ENCODE measurements at regions not wholly inside any gene's neighbourhood (a gene's known extent, or its start where the extent isn't known, plus 50 kb on each side); places are given as distances from the start of the nearest gene placed in this dataset.

DNA sequence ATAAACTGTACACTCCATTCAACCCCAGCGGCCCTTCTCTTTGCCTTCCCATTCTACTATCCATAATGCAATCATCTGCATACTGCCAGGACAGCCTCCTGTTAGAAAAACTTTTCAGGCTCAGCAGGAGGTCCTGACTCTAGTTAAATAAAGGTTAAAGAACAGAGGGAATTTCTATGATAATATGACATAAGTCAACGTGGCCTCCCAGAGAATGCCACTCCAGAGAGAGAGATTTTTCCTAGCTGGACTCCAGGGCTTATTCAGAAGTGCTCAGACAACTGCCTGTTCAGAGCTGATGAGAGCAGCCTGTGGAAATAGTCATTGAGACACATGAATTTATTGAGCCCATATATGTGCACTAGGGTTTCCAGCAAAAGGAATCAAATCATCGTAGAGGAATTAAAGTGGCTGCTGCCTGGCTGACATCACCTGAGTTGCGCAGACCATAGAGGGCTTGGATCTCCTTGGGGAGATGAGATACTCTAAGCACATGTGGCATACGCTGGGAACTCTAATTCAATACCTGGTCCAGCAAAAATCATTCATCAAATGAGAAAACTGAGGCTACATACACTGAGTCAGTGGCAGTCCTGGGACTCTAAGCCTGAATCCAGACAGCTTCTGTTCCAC, 736.2 kb downstream of the PTPRU start:
- Mint-ChIP-seq H3K27ac (no peak overlapping the region), H3K4me1 (no peaks in the 10 kb centered on the region)

GRCh38 chr1:29971703-29972102, 735.4 kb downstream of the PTPRU start:
- Mint-ChIP-seq H3K36me3 (no peaks in the 10 kb centered on the region), H3K27me3 (no peaks in the 10 kb centered on the region), H3K4me3 (no peak overlapping the region), H3K4me1 (no peaks in the 10 kb centered on the region), H3K9me3 (peaks cover 0 to 6% (median 3%) of the 10 kb centered on the region in 7 donors), H3K27ac (no peak overlapping the region)
- Histone ChIP-seq H3K4me3 (ENCODE audit: low read depth, low read length) (no peak overlapping the region), H3K9me3 (ENCODE audit: control insufficient read depth in 2 of 2, low read length in 2 of 2) (no peaks in the 10 kb centered on the region), H3K36me3 (ENCODE audit: control insufficient read depth, insufficient read depth, low read length) (no peaks in the 10 kb centered on the region), H3K4me1 (ENCODE audit: control insufficient read depth, insufficient read depth, low read length, poor library complexity, severe bottlenecking) (no peaks in the 10 kb centered on the region), H3K27me3 (ENCODE audit: control insufficient read depth, insufficient read depth, low read length) (no peaks in the 10 kb centered on the region), H3K27ac (ENCODE audit: insufficient read depth, low read length, poor library complexity, severe bottlenecking) (no peak overlapping the region)
- DNase-seq (no peak), ATAC-seq (ENCODE audit: low read depth in 2 of 2) (no peak)

More for the DNA sequence above, 736.2 kb downstream of the PTPRU start:
- Histone ChIP-seq H3K9me3 (ENCODE audit: control insufficient read depth in 2 of 2, low read length in 2 of 2) (peaks cover 0 to 2% of the 10 kb centered on the region in 2 experiments), H3K36me3 (ENCODE audit: control insufficient read depth, insufficient read depth, low read length) (no peaks in the 10 kb centered on the region), H3K4me3 (ENCODE audit: low read depth, low read length) (no peak overlapping the region), H3K27ac (ENCODE audit: insufficient read depth, low read length, poor library complexity, severe bottlenecking) (no peak overlapping the region), H3K4me1 (ENCODE audit: control insufficient read depth, insufficient read depth, low read length, poor library complexity, severe bottlenecking) (no peaks in the 10 kb centered on the region), H3K27me3 (ENCODE audit: control insufficient read depth, insufficient read depth, low read length) (no peaks in the 10 kb centered on the region)
- no peaks in the 10 kb centered on the region for H3K36me3 Mint-ChIP-seq
- H3K9me3 Mint-ChIP-seq: peaks cover 2 to 6% (median 4%) of the 10 kb centered on the region in 7 donors
- ATAC-seq (ENCODE audit: low read depth in 2 of 2): no peak
- no peak for DNase-seq
- no peak overlapping the region for H3K4me3 Mint-ChIP-seq
- no peaks in the 10 kb centered on the region for H3K27me3 Mint-ChIP-seq

- Histone ChIP-seq H3K27me3 (ENCODE audit: control insufficient read depth, insufficient read depth, low read length) (no peaks in the 10 kb centered on the region), H3K27ac (ENCODE audit: insufficient read depth, low read length, poor library complexity, severe bottlenecking) (no peak overlapping the region), H3K36me3 (ENCODE audit: control insufficient read depth, insufficient read depth, low read length) (no peaks in the 10 kb centered on the region), H3K9me3 (ENCODE audit: control insufficient read depth in 2 of 2, low read length in 2 of 2) (no peaks in the 10 kb centered on the region), H3K4me3 (ENCODE audit: low read depth, low read length) (no peak overlapping the region), H3K4me1 (ENCODE audit: control insufficient read depth, insufficient read depth, low read length, poor library complexity, severe bottlenecking) (no peaks in the 10 kb centered on the region)
- H3K36me3 Mint-ChIP-seq: no peaks in the 10 kb centered on the region
- ATAC-seq (ENCODE audit: low read depth in 2 of 2): no peak
- no peak overlapping the region for H3K27ac Mint-ChIP-seq
- H3K9me3 Mint-ChIP-seq: peaks cover 0 to 6% (median 3%) of the 10 kb centered on the region in 7 donors
- no peak for DNase-seq
- no peaks in the 10 kb centered on the region for H3K4me1 Mint-ChIP-seq
- no peaks in the 10 kb centered on the region for H3K27me3 Mint-ChIP-seq
- H3K4me3 Mint-ChIP-seq: no peak overlapping the region
Observed at GRCh38 chr1:29970747-29971325, 734.5 kb downstream of the PTPRU start.

DNA sequence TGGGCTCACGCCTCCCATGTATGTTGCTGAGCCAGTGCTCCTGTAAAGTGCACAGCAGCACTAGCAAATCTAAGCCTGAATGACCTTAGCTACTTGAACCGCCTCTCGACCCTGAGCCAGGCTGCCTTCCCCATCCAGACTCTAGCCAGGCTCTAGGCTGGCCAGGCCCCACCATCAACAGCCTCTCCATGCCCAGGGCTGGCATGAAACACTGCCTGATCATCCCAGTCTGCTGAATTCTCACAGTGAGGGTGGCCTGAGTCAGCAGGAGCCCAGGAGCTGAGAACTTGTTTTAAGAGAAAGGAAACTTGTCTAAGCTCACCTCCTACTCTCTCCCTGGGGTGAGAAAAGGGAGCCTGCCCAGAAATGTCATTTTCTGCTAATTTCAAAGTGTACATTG, 733.3 kb downstream of the PTPRU start:
- Mint-ChIP-seq H3K4me1 (no peaks in the 10 kb centered on the region), H3K36me3 (no peaks in the 10 kb centered on the region), H3K4me3 (no peak overlapping the region), H3K27me3 (no peaks in the 10 kb centered on the region), H3K9me3 (peaks cover 0 to 5% (median 2%) of the 10 kb centered on the region in 7 donors), H3K27ac (no peak overlapping the region)
- ATAC-seq (ENCODE audit: low read depth in 2 of 2) (no peak), DNase-seq (no peak)
- Histone ChIP-seq H3K27me3 (ENCODE audit: control insufficient read depth, insufficient read depth, low read length) (no peaks in the 10 kb centered on the region), H3K4me1 (ENCODE audit: control insufficient read depth, insufficient read depth, low read length, poor library complexity, severe bottlenecking) (no peaks in the 10 kb centered on the region), H3K4me3 (ENCODE audit: low read depth, low read length) (no peak overlapping the region), H3K9me3 (ENCODE audit: control insufficient read depth in 2 of 2, low read length in 2 of 2) (no peaks in the 10 kb centered on the region), H3K27ac (ENCODE audit: insufficient read depth, low read length, poor library complexity, severe bottlenecking) (no peak overlapping the region), H3K36me3 (ENCODE audit: control insufficient read depth, insufficient read depth, low read length) (no peaks in the 10 kb centered on the region)

DNA sequence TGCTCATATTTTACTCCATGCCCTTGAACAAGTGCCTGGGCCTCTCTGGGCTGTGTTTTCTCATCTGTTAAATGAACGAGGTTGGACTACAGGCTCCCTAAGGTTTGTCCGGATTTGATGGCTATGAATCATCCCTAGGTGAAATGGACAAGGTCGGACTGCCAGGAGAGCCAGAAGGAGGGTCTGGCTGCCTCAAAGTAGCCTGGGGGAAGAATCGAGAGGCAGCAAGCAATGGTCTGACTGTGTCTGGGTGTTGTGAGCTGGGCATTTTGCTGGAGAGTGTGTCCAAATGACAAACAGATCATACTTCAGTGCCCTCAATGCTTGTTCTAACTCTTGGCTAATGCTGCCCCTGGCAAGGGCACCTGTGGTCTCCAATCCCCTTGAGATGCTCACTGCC, 730.9 kb downstream of the PTPRU start:
- H3K27ac Mint-ChIP-seq: no peak overlapping the region
- no peaks in the 10 kb centered on the region for H3K4me1 Mint-ChIP-seq
- H3K4me1 ChIP-seq (ENCODE audit: control insufficient read depth, insufficient read depth, low read length, poor library complexity, severe bottlenecking): no peaks in the 10 kb centered on the region
- DNase-seq: no peak
- no peak overlapping the region for H3K4me3 ChIP-seq (ENCODE audit: low read depth, low read length)
- H3K27me3 Mint-ChIP-seq: peaks cover 4% of the 10 kb centered on the region
- no peaks in the 10 kb centered on the region for H3K9me3 ChIP-seq (ENCODE audit: control insufficient read depth in 2 of 2, low read length in 2 of 2)
- no peaks in the 10 kb centered on the region for H3K36me3 ChIP-seq (ENCODE audit: control insufficient read depth, insufficient read depth, low read length)
- peaks cover 0 to 3% (median 0%) of the 10 kb centered on the region in 7 donors for H3K9me3 Mint-ChIP-seq
- H3K27me3 ChIP-seq (ENCODE audit: control insufficient read depth, insufficient read depth, low read length): no peaks in the 10 kb centered on the region
- H3K27ac ChIP-seq (ENCODE audit: insufficient read depth, low read length, poor library complexity, severe bottlenecking): no peak overlapping the region
- no peak overlapping the region for H3K4me3 Mint-ChIP-seq
- no peaks in the 10 kb centered on the region for H3K36me3 Mint-ChIP-seq
- ATAC-seq (ENCODE audit: low read depth in 2 of 2): no peak

DNA sequence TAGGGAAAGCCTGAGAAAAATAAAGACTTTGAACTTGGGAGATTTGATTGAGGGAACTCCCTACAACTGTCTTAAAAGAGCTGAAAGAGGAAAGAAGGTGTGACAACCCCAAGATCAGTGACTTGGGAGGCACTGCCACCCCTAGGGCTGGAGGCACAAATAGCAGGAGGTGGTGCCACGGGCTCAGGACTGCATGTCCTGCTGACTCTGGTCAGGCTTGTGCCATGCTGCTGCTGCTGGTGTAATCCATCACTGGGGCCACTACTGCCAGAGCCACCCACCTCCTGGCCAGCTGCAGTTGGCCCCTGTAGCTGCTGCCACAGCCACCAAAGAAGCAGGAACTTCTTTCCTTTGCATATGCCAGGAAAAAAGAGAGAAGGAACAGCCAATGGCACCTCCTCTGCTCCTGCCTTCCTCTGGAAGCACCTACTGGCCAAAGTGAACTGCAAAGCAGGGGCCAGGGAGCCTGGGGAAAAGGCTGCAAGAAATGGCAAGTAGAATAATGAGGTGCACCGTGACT, 730.3 kb downstream of the PTPRU start:
- no peak overlapping the region for H3K4me3 ChIP-seq (ENCODE audit: low read depth, low read length)
- DNase-seq (no peak), ATAC-seq (ENCODE audit: low read depth in 2 of 2) (no peak)
- H3K36me3 Mint-ChIP-seq: no peaks in the 10 kb centered on the region
- H3K27me3 ChIP-seq (ENCODE audit: control insufficient read depth, insufficient read depth, low read length): no peaks in the 10 kb centered on the region
- H3K27ac ChIP-seq (ENCODE audit: insufficient read depth, low read length, poor library complexity, severe bottlenecking): no peak overlapping the region
- no peaks in the 10 kb centered on the region for H3K36me3 ChIP-seq (ENCODE audit: control insufficient read depth, insufficient read depth, low read length)
- peaks cover 0 to 3% (median 0%) of the 10 kb centered on the region in 7 donors for H3K9me3 Mint-ChIP-seq
- no peak overlapping the region for H3K4me3 Mint-ChIP-seq
- no peaks in the 10 kb centered on the region for H3K9me3 ChIP-seq (ENCODE audit: control insufficient read depth in 2 of 2, low read length in 2 of 2)
- no peaks in the 10 kb centered on the region for H3K4me1 Mint-ChIP-seq
- no peak overlapping the region for H3K27ac Mint-ChIP-seq
- H3K4me1 ChIP-seq (ENCODE audit: control insufficient read depth, insufficient read depth, low read length, poor library complexity, severe bottlenecking): no peaks in the 10 kb centered on the region
- H3K27me3 Mint-ChIP-seq: peaks cover 7% of the 10 kb centered on the region

DNA sequence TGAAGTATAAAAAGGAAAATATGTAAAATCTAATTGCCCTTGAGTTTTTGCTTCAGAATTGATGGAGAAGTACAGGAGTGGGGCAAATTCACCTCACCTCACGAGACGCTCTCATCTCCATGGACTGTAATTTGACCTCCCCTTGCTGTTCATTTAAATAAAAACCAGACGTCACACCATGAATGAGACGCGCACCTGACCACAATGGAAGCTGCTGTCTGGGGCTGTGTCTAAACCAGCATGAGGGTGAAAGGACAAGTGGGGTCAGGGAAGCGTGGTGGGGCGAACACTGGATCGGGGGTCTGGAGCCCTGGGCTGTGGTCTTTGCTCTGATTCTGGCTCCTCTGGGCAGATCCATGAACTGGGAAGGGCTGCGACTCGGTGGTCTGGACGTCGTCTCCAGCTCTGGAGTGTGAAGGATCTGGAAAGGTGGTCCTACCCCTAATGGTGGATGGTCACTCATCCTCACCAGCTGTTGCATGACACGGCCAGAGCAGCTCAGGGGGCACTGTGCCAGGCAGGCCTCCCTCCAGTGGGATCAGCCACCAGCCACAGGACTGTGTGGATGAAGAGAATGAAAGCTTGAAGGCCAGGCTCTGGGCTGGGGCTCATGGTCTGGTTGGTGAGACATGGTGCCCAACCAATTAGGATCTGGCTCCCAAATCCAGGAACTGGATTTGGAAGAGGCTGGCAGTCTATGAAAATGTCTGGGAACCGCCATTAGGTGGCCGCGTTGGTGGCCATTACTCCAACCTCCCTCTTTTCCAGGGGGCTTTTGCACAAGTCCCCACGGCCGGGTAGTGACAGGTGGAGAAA, 728.6 kb downstream of the PTPRU start:
- peaks cover 0 to 1% (median 0%) of the 10 kb centered on the region in 7 donors for H3K9me3 Mint-ChIP-seq
- no peaks in the 10 kb centered on the region for H3K36me3 Mint-ChIP-seq
- Histone ChIP-seq H3K27me3 (ENCODE audit: control insufficient read depth, insufficient read depth, low read length) (no peaks in the 10 kb centered on the region), H3K27ac (ENCODE audit: insufficient read depth, low read length, poor library complexity, severe bottlenecking) (no peak overlapping the region), H3K4me3 (ENCODE audit: low read depth, low read length) (no peak overlapping the region), H3K36me3 (ENCODE audit: control insufficient read depth, insufficient read depth, low read length) (no peaks in the 10 kb centered on the region), H3K9me3 (ENCODE audit: control insufficient read depth in 2 of 2, low read length in 2 of 2) (no peaks in the 10 kb centered on the region), H3K4me1 (ENCODE audit: control insufficient read depth, insufficient read depth, low read length, poor library complexity, severe bottlenecking) (no peaks in the 10 kb centered on the region)
- H3K27me3 Mint-ChIP-seq: peaks cover 7% of the 10 kb centered on the region
- H3K4me3 Mint-ChIP-seq: no peak overlapping the region
- ATAC-seq (ENCODE audit: low read depth in 2 of 2) (no peak), DNase-seq (no peak)
- H3K27ac Mint-ChIP-seq: no peak overlapping the region
- no peaks in the 10 kb centered on the region for H3K4me1 Mint-ChIP-seq
